HG02763 (cell line): ENCODE measurements at regions not wholly inside any gene's neighbourhood (a gene's known extent, or its start where the extent isn't known, plus 50 kb on each side); places are given as distances from the start of the nearest gene placed in this dataset.

Experiments used
- ATAC-seq: cut with Tn5 transposase; IDR thresholded peaks from one replicate; pipeline ENCODE4 v1.9.1; 2021; ENCODE audit warnings: mild to moderate bottlenecking, moderate library complexity; ENCODE audit not compliant: unreplicated experiment

DNA sequence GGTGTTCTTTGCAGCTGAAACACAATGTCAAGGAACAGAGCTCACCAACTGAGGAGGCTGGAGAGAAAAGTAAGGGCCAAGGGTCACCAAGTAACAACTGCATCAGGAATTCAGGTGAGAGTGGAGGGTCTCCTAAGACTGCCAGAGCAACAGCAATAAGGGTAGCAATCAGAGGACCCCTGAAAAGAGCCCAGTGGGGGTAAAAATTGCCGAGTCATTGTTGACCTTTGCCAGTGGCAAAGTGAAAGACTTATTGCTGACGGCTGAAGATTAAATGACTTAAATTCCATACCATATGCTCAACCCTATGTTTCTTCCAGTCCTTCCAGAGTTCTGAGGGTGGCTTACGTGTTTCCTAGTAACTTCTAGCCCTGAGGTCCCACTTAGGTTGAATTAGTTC lies 51.9 kb upstream of the ARHGAP42 start:
- ATAC-seq, result no peak

- ATAC-seq, result no peak
Measured at GRCh38 chr11:100636536-100636935, 50.6 kb upstream of the ARHGAP42 start.
